ENCODE measurements at regions not wholly inside any gene's neighbourhood (a gene's known extent, or its start where the extent isn't known, plus 50 kb on each side); places are given as distances from the start of the nearest gene placed in this dataset.

GRCh38 chr12:107525063-107525718 is 160.4 kb upstream of the PWP1 start:
- TF ChIP-seq EP300 (IDR thresholded peaks at IDR 0.05; ENCODE audit: borderline replicate concordance): no peak
- TF ChIP-seq REST (IDR thresholded peaks at IDR 0.05; ENCODE audit: low read depth): no peak
- no peak for TF ChIP-seq CREB1 (IDR thresholded peaks at IDR 0.05; ENCODE audit: low read depth)
- TF ChIP-seq ZBTB7A (IDR thresholded peaks at IDR 0.05; ENCODE audit: low read depth): no peak
- TF ChIP-seq MAX (IDR thresholded peaks at IDR 0.05): no peak
- no peak for TF ChIP-seq TEAD4 (IDR thresholded peaks at IDR 0.05)
- no peak for TF ChIP-seq USF1 (IDR thresholded peaks at IDR 0.05)
- no peak for TF ChIP-seq RAD21 (IDR thresholded peaks at IDR 0.05; ENCODE audit: low read depth)
- TF ChIP-seq TAF1 (IDR thresholded peaks at IDR 0.05; ENCODE audit: low read depth): no peak
- no peak for TF ChIP-seq EGR1 (IDR thresholded peaks at IDR 0.05)
- no peak for TF ChIP-seq TCF12 (IDR thresholded peaks at IDR 0.05; ENCODE audit: low read depth)
- TF ChIP-seq YY1 (IDR thresholded peaks at IDR 0.05; ENCODE audit: low read depth): no peak
- no peak for TF ChIP-seq FOXM1 (IDR thresholded peaks at IDR 0.05; ENCODE audit: borderline replicate concordance, low read depth)
- no peak for TF ChIP-seq CEBPB (IDR thresholded peaks at IDR 0.05)
- TF ChIP-seq NFIC (IDR thresholded peaks at IDR 0.05): no peak

- no peak for TF ChIP-seq MAX (IDR thresholded peaks at IDR 0.05)
- TF ChIP-seq CEBPB (IDR thresholded peaks at IDR 0.05): no peak
- TF ChIP-seq RAD21 (IDR thresholded peaks at IDR 0.05; ENCODE audit: low read depth): no peak
- no peak for TF ChIP-seq EP300 (IDR thresholded peaks at IDR 0.05; ENCODE audit: borderline replicate concordance)
- no peak for TF ChIP-seq TAF1 (IDR thresholded peaks at IDR 0.05; ENCODE audit: low read depth)
These were observed 159.7 kb upstream of the PWP1 start for GRCh38 chr12:107525719-107526554.

- no peak for TF ChIP-seq CREB1 (IDR thresholded peaks at IDR 0.05; ENCODE audit: low read depth)
- TF ChIP-seq TCF12 (IDR thresholded peaks at IDR 0.05; ENCODE audit: low read depth): no peak
- TF ChIP-seq REST (IDR thresholded peaks at IDR 0.05; ENCODE audit: low read depth): no peak
- TF ChIP-seq NFIC (IDR thresholded peaks at IDR 0.05): no peak
- TF ChIP-seq TAF1 (IDR thresholded peaks at IDR 0.05; ENCODE audit: low read depth): no peak
- no peak for TF ChIP-seq MAX (IDR thresholded peaks at IDR 0.05)
- TF ChIP-seq RAD21 (IDR thresholded peaks at IDR 0.05; ENCODE audit: low read depth): no peak
- TF ChIP-seq FOXM1 (IDR thresholded peaks at IDR 0.05; ENCODE audit: borderline replicate concordance, low read depth): no peak
- no peak for TF ChIP-seq YY1 (IDR thresholded peaks at IDR 0.05; ENCODE audit: low read depth)
- no peak for TF ChIP-seq USF1 (IDR thresholded peaks at IDR 0.05)
- no peak for TF ChIP-seq EP300 (IDR thresholded peaks at IDR 0.05; ENCODE audit: borderline replicate concordance)
- no peak for TF ChIP-seq CEBPB (IDR thresholded peaks at IDR 0.05)
- no peak for TF ChIP-seq TEAD4 (IDR thresholded peaks at IDR 0.05)
- no peak for TF ChIP-seq ZBTB7A (IDR thresholded peaks at IDR 0.05; ENCODE audit: low read depth)
These were observed 158.9 kb upstream of the PWP1 start for GRCh38 chr12:107526555-107527180.

- no peak for TF ChIP-seq REST (IDR thresholded peaks at IDR 0.05; ENCODE audit: low read depth)
- no peak for TF ChIP-seq RAD21 (IDR thresholded peaks at IDR 0.05; ENCODE audit: low read depth)
- TF ChIP-seq TAF1 (IDR thresholded peaks at IDR 0.05; ENCODE audit: low read depth): no peak
- TF ChIP-seq ZBTB7A (IDR thresholded peaks at IDR 0.05; ENCODE audit: low read depth): no peak
- TF ChIP-seq NFIC (IDR thresholded peaks at IDR 0.05): no peak
- no peak for TF ChIP-seq CREB1 (IDR thresholded peaks at IDR 0.05; ENCODE audit: low read depth)
- TF ChIP-seq CEBPB (IDR thresholded peaks at IDR 0.05): no peak
- no peak for TF ChIP-seq TCF12 (IDR thresholded peaks at IDR 0.05; ENCODE audit: low read depth)
- no peak for TF ChIP-seq TEAD4 (IDR thresholded peaks at IDR 0.05)
- TF ChIP-seq EGR1 (IDR thresholded peaks at IDR 0.05): no peak
- TF ChIP-seq EP300 (IDR thresholded peaks at IDR 0.05; ENCODE audit: borderline replicate concordance): no peak
These were observed 156.8 kb upstream of the PWP1 start for GRCh38 chr12:107528731-107529365.

Data from Ishikawa (cell line).